ENCODE measurements at regions not wholly inside any gene's neighbourhood (a gene's known extent, or its start where the extent isn't known, plus 50 kb on each side); places are given as distances from the start of the nearest gene placed in this dataset.

DNA sequence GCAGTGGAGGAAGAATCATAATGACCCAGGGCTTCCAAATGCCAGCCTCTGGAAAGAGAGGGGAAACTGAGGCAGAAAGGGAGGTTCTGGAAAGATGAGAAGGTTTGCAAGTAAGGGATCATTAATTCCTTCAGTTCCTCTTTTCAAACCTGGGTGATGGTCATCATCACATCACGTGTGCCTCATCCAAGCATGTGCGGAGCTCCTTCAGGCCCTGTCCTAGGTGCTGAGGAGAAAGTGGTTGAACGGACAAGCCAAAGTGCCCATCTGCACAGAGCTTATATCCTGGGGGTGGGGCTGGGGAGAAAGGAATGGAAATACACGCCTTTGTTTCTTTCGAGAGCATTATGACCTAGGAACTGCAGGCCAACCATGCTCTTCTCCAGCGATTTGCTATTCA is 60.2 kb upstream of the AFF3 start:
- no peak overlapping the region for H3K4me3 ChIP-seq (replicated peaks in 1 of 2; ENCODE audit: low read depth in 2 of 2, low read length in 2 of 2)
- TF ChIP-seq, protein P1, sequence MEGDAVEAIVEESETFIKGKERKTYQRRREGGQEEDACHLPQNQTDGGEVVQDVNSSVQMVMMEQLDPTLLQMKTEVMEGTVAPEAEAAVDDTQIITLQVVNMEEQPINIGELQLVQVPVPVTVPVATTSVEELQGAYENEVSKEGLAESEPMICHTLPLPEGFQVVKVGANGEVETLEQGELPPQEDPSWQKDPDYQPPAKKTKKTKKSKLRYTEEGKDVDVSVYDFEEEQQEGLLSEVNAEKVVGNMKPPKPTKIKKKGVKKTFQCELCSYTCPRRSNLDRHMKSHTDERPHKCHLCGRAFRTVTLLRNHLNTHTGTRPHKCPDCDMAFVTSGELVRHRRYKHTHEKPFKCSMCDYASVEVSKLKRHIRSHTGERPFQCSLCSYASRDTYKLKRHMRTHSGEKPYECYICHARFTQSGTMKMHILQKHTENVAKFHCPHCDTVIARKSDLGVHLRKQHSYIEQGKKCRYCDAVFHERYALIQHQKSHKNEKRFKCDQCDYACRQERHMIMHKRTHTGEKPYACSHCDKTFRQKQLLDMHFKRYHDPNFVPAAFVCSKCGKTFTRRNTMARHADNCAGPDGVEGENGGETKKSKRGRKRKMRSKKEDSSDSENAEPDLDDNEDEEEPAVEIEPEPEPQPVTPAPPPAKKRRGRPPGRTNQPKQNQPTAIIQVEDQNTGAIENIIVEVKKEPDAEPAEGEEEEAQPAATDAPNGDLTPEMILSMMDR (IDR thresholded peaks at IDR 0.05; ENCODE audit: low read depth, low read length), result no peak
- DNase-seq (ENCODE audit: low read depth in 2 of 2), result no peak

DNA sequence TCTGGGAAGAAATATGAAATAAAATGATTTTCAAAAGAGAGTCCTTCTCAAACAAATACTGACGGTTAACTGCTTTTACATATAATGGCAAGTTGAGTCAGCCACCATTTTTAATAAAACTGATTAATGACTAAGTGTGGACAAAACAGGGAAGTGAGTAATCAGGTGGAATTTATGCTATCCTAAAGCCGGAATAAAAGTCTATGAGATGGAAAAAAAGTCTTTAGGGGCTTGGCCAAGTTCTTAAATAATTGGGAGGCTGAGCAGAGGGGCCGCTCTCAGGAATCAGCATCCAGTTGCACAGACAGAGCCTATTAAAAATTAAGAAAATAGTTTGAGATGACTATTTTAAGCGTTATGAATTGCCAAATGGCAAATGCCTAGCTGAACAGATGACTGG is 58.6 kb upstream of the AFF3 start:
- DNase-seq (ENCODE audit: low read depth in 2 of 2), result peak in 1 of 2 donors; percentile 29
- H3K4me3 ChIP-seq (replicated peaks in 1 of 2; ENCODE audit: low read depth in 2 of 2, low read length in 2 of 2), result no peak overlapping the region
- TF ChIP-seq, protein P1 (IDR thresholded peaks at IDR 0.05; ENCODE audit: low read depth, low read length), result no peak

DNA sequence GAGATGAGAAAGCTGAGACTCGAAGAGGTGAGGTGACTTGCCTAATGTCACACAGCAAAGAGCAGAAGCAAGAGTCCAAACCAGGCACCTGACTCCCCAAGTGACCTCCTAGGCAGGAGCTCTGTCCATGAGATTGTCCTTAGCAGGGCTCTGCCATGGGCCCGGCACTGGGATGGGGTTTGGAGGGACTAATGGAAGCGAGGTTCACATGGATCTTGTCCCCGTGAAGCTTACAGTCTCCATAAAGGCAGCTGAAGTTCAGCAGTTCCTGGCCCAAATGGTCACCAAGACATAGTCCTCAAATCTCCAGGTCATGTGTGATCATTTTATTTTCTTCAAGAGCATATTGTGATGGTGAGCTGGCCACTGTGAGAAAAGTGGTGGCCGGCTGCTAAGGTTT is 57.0 kb upstream of the AFF3 start:
- no peak overlapping the region for H3K4me3 ChIP-seq (replicated peaks in 1 of 2; ENCODE audit: low read depth in 2 of 2, low read length in 2 of 2)
- TF ChIP-seq, protein P1 (IDR thresholded peaks at IDR 0.05; ENCODE audit: low read depth, low read length), result no peak
- no peak for DNase-seq (ENCODE audit: low read depth in 2 of 2)

DNA sequence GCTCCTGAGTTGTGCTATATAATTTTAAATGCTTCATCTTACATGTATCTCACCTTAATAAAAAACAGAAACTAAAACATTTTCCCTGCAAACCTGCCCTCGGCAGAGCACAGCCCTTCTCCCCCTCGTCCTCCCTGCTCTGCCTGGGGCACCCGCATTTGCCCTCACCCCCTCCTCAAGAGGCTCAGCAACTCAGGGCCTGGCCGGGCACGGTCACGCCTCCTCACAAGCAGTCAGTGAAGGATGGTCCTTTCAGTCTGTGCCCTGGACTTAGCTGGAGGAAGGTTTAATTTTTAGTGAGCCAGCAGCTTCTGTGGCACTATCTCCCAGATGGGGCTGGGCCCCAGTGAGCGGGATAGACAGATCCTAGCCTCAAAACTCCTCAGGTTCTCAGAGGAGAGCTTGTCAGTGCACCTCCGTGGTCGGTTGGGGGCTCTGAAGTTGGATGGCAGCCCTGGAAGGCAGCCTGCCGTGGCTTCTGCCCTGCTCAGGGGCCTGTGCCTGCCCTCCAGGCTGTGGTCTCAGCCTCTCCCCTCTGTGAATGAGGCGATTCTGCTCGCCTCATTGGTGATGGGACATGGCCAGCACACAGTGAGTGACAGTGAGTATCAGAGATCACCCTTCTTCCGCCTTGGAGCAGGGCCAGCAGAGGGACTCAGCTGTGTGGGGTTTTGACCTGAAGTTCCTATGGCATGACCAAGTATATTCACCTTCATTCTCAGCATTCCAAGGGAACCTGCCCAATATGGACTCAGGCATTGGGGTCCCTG is 56.3 kb upstream of the AFF3 start:
- TF ChIP-seq, protein P1 (IDR thresholded peaks at IDR 0.05; ENCODE audit: low read depth, low read length), result no peak
- no peak for DNase-seq (ENCODE audit: low read depth in 2 of 2)
- no peak overlapping the region for H3K4me3 ChIP-seq (replicated peaks in 1 of 2; ENCODE audit: low read depth in 2 of 2, low read length in 2 of 2)

DNA sequence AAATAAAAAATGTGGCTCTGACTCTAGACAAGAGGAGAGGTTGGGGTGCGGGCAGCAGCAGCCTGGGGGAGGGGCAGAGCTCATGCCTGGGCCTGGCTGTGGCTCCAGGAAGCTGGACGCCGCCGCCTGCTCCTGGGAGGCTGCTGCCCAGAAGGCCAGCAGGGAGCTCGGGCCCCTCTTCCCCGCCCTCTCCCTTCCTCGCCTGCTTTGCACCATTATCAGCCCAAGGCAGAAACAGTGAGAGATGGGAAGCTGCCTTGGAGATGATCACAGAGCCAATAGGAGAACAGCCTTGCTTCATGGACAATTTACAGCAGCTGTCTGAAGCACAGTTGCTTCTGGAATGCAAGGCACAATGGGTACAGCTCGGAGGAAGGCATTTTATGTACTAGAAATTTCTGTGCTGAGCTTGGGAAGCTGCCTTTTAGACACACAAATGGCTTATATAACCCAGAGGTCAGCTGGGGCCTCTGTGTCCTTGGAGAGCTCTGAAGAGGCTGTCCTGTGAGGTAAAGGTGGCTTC is 55.3 kb upstream of the AFF3 start:
- TF ChIP-seq, protein P1 (IDR thresholded peaks at IDR 0.05; ENCODE audit: low read depth, low read length), result no peak
- DNase-seq (ENCODE audit: low read depth in 2 of 2), result peak; percentile 54 to 70
- H3K4me3 ChIP-seq (replicated peaks in 1 of 2; ENCODE audit: low read depth in 2 of 2, low read length in 2 of 2), result no peak overlapping the region

DNA sequence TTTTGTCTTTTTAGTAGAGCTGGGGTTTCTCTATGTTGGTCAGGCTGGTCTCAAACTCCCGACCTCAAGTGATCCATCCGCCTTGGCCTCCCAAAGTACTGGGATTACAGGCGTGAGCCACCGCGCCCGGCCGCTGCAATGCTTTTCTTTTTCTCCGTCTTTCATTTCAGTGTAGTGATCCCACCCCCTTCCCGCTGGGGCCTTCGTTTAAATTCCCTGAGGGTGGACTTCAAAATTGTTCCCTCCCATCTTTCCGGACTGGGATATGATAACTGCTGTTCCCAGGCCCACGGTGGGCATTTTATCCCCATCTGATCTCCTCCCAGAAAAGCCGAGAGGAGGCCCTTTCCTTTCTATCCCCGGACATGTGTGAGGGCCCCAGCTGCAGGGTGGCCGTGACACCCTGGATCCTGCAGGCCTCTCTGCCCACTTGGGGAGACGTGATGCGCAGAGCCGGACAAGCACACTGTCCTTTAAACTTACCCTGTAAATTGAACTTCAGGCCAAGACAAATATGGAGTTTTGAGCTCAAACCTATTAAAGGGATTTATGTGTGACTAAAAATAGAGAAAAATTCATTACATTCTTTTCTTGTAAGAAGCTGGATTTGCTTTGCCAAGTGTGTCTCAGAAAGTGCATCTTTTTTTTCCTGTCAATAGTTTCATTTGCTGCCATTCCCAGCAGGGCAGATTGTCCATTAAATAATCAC is 54.5 kb upstream of the AFF3 start:
- peak; percentile 8 to 33 for DNase-seq (ENCODE audit: low read depth in 2 of 2)
- H3K4me3 ChIP-seq (replicated peaks in 1 of 2; ENCODE audit: low read depth in 2 of 2, low read length in 2 of 2), result no peak overlapping the region
- TF ChIP-seq, protein P1 (IDR thresholded peaks at IDR 0.05; ENCODE audit: low read depth, low read length), result no peak
